HG02623 (cell line): ENCODE measurements at regions not wholly inside any gene's neighbourhood (a gene's known extent, or its start where the extent isn't known, plus 50 kb on each side); places are given as distances from the start of the nearest gene placed in this dataset.

ENCODE experiments used
- ATAC-seq: cut with Tn5 transposase; IDR thresholded peaks from one replicate; pipeline ENCODE4 v1.9.1; 2021; ENCODE audit warnings: moderate library complexity; ENCODE audit not compliant: unreplicated experiment

DNA sequence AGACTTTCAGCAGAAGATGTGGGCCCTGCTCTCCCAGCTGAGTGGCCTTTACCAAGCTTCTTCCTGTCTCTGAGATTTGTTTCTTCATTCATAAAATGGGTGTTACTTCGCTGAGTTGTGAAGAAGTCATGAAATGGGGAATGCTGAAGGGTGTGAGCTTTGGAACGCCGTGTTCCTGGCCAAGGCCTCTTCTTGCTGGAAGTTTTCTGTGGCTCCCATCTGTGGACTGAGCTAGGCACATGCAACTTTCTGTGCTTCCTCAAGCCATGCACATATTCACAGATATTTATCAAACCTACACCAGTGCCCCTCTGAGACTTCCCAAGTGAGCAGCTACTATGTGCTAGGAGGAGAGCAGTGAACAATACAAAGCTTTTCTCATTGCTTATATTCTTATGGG lies 106.3 kb upstream of the JUN start:
- no peak for ATAC-seq

DNA sequence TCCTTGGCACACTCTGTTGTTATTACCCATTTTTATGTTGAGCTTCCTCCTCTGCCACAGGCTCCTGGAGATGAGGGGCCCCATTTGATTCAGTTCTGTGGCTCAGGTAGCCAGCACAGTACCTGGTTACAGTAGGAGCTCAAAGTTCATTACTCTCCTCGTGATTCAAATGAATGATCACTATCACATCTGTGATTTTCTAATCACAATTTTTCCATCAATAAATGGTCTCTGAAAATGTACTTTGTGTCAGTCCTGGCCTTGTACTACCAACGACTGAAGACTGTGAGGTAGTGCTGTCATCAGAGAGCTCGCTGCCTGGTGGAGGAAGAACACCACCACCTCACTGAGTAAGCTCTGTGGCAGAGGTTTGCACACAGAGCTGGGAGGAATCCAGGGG lies 106.8 kb upstream of the JUN start:
- no peak for ATAC-seq

DNA sequence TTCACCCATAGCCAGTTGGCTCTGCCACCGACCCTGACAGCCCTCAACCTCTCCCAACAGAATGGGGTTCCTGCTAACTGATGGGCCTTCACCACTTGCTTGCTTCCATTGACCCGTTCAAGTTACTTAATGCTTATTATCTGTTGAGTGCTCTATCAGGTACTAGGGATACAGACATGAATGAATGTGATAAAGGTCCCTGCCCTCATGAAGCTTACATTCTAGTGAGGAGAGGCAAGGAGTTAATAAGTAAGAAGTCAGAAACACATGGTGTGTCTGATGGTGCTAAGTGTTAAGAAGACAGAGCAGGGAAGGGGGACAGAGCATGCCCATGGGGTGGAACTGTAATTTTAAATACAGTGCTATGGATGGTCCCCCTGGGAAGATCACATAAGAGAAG lies 107.5 kb upstream of the JUN start:
- ATAC-seq = no peak

DNA sequence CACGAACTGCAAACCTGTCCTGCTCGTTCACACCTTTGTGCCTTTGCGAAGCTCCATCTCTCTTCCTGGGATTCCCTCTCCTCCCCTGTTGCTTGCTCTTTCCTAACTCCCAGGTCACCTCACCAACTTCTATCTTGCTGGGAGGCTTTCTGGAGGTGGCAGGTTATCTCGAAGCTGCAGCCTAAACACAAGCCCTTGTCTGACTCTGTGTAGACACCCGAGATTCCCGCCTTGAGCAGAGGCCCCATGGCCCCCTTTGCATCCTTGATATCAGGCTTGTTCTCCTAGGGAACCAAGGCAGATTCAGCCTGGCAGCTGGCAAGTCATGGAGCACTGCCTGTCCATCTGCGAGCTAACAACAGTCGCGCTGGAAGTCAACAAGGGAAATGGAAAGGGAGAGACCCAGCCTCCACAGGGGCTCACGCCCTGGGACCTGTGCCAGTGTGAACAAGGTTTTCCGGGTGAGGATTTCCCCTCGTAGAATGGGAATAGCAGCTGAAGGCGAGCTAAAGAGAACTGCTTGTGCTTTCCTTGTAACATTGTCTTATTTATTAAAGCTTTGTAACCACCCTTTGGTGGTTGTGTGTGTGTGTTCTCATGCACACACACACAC lies 109.5 kb upstream of the JUN start:
- no peak for ATAC-seq

DNA sequence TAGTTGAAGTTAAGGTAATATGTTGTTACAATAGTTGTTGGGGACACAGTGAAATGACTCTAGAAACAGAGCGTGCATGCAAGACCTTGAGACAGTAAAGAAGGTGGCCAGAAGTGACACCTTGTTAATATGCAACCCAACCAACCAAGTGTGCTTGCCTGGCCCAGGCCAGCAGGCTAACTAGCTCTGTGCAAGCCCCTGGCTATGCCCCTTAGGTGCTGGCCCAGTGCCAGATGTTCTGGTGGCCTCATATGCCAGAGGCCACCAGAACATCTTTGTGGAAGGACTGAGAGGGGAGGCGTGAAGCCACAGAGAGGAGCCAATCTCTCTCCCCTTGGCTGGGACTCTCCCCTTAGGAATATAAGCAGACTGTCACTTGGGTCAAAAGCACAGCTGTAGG lies 111.2 kb upstream of the JUN start:
- no peak for ATAC-seq

DNA sequence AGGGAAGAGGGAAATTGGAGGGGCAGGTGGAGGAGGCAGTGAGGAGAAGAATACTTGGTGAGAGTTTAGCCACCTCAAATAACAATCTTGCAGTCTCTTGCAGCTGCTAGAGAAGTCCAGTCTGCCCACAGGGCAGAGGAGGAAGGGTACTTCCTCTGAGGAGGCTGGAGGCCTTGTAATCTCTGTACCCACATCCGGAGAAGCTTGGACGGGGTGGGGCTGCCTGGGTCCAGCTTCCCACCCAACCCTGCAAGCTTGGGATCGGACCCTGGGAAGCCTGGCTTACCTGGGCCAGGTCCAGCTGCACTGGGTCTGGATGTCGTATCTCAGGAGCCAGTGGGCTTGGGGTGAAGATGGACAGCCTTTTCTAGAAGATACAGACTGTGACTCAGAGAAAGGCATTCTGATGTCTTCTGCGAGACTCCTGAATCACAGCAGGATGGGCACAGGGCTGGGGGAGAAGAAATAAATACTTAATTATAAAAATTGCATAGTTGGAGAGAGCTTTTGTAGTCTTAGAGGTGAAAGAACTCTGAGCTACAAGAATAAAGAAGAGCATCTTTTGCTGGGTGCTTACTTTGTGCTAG lies 111.8 kb upstream of the JUN start:
- no peak for ATAC-seq

DNA sequence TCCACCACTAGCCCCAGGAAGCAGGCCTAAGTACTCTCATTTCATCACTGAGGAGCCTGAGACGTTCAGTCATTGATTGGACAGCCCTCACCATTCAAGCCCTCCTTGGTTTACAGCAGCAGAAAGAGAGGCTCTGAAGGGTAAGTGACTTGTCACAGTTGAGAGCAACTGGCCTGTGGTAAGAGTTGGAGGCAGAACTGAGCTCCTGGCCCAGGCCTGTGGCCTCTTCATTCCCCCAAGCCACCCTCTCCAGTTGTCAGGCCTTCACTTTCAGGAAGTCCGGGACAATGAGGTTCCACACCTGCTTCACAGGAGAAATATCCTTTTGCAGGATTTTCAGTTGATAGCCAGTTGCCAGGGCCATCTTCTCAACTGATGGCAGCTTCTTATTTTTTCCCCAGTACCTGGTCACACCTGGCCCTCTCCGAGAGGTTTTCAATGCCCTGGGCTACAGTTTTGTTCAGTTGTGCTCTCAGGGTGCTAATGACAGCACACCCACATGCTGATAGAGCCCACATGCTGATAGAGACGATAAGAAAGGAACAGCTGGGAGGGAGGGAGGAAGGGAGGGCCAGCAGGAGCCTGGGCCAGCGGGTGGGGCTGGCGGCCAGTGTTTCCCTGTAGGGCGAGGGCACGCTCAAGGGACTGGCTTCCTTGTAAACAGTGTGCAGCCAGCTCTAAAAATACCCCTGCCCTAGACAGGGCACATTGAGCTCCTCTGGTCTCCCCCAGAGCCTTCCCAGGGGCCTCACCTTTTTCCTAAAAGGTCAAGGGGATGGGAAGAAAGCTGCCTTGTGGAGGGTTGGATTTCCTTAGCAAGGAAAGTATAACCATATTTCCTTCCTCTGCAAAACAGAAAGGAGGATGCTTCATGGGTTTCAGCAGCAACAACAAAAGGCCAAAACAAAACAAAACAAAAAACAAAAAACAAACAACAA lies 112.7 kb upstream of the JUN start:
- ATAC-seq = no peak

DNA sequence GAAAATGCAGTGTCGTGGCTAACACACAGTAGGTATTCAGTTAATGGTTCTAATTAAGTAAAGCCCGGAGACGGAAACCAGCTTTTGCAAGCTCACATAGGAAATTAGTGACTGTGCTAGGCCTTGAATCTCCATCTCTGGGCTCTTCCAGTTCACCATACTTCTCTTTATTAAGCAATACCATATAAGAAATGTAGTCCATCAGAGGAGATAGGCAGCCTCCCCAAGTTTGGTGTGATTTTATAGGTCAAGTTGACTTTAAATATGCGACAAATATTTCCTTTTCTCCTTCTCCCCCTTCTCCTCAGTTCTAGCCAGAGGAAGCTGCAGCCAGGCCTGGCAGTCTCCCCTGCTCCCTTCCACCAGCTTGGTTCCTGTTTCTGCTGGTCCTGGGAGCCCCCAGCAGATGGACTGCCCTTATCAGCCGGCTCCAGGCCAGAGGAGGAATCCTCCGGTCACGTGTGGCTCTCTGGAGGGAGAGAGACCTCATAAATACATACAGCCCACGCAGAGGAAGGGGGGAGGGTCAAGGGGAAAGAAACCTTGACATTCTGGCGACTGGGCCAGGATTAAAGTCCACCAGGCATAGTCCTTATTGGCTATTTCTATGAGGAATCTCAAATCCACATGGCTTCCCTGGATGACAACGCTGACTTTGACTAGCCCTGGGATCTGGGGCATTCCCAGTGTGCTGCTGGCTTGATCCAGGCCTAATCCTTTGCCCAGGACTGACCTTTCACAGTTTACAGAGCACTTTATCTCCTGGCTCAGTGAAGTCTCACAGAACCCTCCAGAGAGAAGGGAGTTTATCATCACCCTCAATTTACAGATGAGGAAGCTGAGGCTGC lies 115.1 kb upstream of the JUN start:
- ATAC-seq = no peak

DNA sequence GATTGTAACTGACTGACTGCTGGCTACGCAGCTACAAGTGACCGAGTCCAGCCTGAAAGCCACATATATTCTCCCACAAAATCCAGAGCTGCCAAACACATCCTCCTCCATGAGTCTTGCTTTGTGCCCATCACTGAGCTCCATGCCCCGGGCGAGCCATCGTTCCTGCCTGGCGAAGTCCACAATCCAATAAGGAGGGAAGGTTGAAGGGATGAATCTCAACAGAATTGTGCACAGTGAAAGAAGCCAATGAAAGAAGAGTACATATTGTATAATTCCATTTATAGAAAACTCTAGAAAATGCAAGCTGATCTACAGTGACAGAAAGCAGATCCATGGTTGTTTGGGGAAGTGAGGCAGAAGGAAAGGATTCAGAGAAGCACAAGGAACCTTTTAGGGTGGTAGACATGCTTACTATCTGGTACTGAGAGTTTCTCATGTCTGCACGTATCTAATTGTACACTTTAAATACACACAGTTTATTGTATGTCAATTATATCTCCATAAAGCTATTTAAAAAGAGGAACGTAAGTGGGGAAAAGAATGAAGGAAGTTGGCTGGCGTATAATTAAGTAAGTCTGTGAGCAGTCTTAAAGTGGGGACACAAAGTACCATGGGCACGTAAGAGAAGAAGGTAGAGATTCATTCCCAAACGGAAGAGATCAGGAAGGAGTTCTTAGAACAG lies 115.9 kb upstream of the JUN start:
- ATAC-seq = no peak

DNA sequence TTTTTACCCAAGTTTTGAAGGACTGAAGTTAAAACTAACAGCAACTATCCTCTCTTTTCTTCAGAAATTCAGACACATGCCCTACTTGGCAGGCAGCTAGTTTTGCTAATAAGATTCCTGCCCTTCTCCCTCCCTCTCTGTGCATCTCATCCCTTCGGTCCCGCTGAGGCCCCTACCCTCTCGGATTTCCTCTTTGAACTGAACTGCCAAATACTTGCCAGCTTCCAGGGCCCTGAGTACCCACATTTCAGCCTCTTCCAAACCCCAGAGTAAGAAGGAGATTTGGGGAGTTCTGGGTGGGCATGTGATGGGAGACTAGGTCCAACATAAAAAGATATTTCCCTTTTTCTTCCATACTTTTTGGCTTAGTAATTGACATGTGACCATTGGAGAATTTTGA lies 116.5 kb upstream of the JUN start:
- no peak for ATAC-seq

DNA sequence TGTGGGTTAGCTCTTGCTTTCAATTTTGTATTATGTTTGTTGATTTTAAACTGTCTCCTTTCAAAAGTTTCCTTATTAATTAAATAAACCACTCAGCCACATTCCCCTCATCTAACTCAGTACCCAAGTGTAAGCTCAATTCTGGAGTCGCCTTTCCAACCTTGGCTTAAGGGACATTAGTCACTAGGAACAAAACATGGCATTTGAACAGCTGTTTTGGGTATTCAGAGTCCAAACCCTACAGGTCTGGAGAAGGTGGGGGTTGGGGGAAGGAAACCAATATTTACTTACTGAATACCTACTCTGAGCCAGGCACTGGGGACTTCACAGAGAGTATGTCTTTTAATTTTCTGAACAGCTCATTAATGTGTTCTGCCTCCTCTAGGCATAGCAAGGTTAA lies 117.2 kb upstream of the JUN start:
- ATAC-seq = no peak

DNA sequence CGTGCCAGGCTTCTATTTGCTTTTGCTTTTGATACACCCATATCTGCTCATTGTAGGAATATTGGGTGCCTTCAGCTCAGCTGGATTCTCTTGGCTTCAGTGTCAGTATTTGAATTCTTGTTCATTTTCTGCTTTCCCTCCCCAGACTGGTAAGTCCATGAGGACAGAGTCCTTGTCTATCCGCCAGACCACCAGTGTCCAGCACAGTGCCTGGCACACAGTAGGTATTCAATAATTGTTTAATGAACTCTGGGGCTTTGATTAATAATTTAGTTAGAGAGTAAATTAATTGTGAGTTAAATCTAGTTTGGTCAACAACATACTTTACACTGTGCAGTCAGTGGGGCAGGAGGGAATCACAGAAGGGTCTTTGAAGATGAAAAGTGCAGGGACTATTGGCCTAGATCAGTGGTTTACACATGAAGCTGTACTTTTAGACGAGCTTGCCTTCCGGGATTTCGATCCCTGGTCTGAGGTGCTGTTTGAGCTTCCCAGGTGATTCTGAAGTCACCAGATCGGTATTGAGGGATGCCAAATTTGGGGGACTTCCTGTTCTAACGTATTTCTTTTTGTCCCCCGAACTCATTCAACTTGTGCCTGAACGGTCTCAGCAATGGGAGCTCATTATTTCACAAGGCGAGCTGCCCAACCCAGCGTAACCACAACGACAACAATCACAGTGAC lies 119.1 kb upstream of the JUN start:
- ATAC-seq = no peak

DNA sequence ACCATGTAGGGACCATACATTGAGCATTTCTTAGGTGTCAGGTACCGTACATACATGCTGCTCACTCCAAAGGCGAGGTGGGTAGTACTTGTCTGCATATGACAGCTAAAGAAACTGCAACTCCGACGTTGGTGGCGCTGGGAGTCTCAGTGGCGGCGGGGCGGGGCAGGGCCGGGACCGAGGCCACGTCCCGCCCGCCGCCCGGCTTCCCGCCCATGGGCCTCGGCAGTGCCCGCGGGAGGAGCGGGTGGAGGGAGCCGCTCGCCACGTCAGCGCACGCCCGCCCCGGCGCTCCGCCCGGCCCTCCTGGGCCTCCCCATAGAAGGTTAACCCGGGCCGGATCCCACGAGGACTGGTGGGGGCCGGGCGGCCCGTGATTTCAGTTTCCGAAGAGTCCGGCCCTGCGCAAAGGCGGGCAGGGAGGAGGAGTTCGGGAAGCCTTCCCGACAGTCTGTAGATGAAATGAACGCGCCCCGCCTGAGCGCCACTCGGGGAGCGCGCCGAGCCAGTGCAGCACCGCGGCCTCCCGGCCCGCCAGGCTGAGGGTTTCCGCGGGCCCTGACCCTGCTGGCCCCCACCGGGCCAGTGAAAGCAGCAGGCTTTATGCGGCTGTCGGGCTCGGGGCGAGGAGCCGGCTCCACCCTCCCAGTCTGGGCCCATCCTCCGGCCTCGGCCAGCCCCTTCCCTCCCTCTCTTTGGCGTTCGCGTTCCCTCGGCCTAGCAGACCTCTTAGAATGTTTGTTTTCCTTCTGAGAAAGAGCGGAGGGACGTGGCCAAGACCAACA lies 119.9 kb upstream of the JUN start:
- ATAC-seq = peak; percentile 84

DNA sequence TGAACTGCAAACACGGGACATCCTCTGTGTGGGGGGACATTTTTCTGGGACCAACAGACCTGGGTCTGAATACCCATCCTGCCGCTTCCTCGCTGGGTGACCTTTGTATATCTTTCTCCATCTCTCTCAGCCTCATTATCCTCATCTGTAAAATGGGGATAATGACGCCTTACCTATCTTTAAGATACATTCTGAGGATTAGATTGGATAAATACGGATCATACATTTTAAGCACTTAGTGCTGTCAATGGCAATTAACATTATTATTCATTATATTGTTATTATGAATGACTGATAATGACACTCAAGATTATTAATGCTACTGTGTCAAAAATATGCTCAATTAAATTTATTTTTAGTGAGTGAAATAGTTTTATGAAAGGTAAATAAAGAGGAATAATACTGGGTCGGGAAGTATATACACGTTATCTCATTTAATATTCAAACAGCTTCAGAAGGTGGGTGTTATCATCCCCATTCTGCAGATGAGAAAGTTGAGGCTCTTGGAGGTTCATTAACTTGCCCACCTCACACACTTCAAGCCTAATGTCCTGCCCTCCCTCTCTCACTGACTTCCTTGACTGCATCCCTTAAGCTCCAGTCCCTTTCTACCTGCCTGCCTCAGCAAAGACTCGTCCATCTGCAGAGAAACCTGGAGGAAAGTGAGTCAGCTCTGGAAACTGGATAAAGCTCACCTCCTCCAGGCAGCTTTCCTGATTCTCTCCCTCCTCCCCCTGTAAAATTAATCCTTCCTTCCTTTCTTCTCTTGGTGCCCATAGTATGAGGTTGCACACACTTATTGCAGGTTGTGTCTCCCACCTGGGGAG lies 120.7 kb upstream of the JUN start:
- no peak for ATAC-seq

DNA sequence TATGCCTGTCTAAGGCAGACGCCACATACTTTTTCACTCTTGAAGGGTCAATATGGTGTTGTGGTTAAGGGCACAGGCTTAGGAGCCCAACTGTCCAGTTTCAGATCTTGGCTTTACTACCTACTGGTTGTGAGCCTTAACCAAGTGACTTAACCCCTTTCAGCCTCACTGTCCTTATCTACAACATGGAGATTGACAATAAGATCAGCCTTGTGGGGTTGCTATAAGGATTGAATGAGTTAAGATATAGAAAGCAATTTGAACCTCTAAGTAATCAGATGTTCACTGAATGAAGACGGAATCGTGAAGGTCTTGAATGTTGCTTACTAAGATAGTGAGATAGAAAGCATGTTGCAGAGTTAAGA lies 121.3 kb upstream of the JUN start:
- no peak for ATAC-seq

DNA sequence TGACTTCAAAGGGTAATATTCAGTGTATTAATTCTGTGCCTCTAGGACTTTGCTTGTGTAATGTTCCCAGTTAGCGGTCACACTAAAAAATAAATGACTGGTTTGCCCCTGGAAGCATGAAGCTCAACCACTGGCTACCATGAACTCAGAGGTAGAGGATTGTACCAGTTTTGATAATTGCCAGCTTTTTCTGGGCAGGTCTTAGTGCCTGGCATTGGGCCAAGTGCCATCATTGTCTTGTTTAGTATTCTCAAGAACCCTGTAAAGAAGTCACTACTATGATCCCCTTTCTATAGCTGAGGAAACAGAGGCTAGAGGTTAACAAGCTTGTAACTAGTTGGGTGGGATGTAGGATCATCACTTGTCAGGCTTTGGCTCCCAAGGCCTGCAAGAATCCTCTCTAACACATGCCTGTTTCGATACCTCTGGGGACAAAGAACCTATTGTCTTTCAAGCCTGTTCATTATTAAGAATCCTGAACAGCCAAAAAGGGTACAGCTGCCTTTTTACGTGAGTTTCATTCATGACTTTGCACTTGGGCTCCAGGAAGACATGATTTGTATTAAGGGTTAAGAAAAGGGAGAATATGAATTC lies 121.9 kb upstream of the JUN start:
- ATAC-seq = no peak

DNA sequence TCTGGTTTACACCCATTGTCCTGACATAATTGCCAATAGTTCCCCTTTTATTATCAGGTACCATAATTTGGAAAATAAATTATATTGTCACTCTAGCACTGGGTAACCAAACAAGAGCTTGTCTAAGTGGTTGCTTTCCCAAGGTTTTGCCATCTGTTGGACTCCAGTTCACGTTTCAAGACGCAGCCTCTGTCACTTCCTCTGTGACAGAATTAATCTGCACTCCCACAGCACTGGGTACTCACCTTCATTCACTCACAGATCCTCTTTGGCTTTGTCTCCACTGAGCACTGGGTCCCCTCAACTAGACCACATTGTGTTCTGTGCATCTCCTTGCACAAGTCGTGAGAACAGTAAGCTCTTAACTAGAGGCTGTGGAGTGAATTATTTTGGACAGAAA lies 123.6 kb upstream of the JUN start:
- no peak for ATAC-seq
